HG03565 (cell line): ENCODE measurements at regions not wholly inside any gene's neighbourhood (a gene's known extent, or its start where the extent isn't known, plus 50 kb on each side); places are given as distances from the start of the nearest gene placed in this dataset.

Experiments used
- ATAC-seq: cut with Tn5 transposase; IDR thresholded peaks from one replicate; pipeline ENCODE4 v1.9.1; 2021; ENCODE audit warnings: mild to moderate bottlenecking, moderate library complexity; ENCODE audit not compliant: unreplicated experiment

- ATAC-seq = no peak
Measured at GRCh38 chr14:29265852-29266251, 499.3 kb downstream of the FOXG1 start.

DNA sequence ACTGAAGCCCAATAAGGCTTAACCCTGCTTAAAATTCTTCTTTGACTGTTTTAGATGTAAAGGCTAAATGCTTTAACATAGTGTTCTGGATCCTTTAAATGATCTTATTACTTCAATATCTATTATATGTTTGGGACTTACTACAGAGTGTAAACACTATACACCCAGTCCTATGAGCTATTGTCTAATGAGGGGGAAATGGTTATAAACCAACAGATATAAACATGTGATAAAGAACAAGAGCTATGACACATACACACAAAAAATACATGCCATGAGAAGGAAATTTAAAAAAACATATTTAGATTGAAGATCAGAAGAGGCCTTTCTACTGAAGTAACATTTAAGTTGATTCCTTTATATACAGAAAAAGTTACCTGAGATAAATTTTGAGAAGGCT, 505.1 kb downstream of the FOXG1 start:
- ATAC-seq = no peak

DNA sequence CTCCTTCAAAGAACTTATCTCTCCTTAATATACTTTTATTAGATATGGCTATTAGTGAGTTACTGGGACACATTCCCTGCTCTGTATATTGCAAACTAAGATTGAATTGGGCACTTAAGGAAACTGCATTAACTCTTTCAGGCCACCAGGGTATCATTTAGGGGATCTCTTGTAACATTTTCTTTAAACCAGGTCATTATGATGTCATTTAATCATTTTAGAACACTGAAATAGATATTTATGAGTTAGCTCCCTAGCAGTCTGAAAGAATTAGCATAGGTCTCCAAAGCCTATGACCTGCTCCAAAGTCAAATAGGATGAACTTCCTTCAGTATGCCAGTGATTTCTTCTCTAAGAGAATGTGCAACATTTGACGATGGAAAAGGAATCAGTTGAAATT, 506.9 kb downstream of the FOXG1 start:
- ATAC-seq = no peak

- ATAC-seq = no peak
Measured at GRCh38 chr14:29274890-29275596, 508.5 kb downstream of the FOXG1 start.

DNA sequence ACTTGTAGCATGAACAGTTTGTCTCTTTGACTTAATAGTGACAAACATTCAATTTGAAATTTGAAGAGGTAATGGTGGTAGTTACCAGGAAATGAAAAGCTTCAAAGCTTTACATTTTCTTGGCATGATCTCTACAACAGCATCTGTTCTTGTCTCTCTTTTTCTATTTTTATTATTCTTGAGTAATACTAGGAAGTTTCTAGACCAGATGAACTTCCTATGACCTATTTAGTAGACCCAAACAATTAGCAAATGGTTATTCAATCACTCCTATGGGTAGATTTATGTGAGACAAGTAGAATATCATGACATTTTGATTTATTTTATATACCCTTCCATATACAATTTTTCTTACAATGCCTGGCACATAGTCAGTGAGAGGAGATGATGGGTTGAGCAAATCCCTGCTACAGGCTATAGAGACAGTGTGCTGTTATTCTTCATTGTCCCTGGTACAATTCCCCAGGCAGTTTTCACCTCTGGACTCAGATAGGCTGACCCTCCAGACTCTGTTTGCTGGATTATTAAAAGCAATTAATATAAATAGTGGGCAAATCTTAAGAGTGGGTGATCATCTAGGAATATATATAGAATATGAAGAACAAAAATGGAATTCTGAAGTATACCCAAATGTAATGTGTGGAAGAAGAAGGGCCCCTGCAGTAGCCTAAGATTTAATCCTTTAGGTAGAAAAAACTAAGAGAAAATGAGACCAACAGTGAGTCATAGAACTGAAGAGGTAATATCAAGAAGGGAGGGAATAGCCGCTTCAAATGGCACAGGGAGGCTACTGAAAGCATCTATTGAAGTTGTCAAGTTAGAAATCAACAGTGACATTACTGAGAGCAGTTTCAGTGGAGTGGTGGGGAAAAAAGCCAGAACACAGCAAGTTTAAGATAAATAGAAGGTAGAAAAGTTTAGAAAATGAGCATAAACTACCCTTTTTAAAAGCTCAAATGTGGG, 512.0 kb downstream of the FOXG1 start:
- no peak for ATAC-seq

DNA sequence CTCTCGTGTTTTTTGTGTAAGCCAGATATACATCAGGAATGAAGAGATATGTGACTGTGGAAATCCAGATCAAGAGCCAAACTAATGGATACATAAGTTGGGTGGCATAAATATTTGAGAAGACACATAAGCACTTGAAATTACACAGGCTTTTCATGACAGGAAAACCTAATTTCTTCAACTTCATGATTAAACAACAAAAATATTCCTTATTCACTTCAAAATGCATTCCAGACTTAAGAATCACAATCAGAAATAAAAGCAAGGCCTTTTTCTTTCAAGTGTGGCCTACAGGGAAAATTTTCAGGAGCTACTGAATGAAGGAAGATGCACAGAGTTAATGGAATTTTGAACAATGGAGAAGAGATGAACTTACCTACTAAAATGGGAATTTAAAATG, 515.6 kb downstream of the FOXG1 start:
- no peak for ATAC-seq

DNA sequence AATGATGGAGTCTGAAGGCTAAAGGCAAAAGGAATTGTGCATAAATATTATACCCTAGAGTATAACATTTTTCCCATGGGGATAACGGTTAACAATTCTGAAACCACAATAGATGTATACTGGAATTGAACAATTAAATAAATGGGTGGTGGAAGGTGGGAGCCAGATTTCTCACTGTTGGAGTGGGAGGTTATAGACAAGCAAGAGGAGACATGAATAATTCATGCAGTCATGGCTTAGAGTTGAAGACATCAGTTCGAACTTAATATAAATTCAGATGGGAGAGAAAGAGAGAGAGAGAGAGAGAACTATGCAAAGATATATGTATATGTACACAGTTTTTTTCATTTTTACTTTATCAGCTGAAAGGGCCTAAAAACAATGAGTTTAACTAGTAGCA, 523.9 kb downstream of the FOXG1 start:
- ATAC-seq = no peak

DNA sequence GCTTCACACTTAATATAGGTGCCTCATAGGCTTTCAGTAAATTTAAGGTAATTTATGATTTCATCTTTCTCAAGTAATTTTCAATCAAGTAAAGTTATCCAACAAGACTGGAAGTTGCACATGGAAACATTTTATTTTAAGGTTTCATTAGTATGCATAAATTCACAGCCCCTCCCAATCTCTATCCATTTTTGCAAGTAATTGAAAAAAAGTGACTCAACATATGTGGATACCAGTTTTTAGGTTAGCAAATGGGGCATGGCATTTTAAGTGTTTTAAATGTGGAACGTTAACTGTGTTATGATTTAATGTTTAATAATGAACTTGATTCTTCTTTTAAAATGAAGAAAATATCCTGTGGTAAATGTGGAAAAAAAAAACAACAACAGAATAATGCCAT, 532.8 kb downstream of the FOXG1 start:
- no peak for ATAC-seq

GRCh38 chr14:29301571-29301970, 535.0 kb downstream of the FOXG1 start:
- no peak for ATAC-seq

GRCh38 chr14:29310210-29310609, 543.6 kb downstream of the FOXG1 start:
- ATAC-seq = no peak

DNA sequence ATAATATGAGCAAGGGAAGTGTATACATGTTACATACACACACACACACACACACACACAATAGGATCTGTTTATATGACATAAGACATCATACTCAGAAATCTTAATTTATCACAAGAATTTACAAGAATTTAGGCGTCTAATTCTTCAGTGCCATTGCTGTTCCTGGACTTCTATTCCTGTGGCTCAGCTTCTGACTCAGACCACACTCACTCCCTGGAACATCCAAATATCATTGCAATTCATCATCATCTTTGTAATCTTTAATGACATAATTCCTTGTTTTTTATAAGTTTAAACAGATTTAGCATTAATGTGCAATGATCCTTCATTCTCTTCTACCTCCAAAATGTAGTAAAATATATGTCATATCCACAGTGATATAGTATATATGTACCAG, 544.2 kb downstream of the FOXG1 start:
- no peak for ATAC-seq

DNA sequence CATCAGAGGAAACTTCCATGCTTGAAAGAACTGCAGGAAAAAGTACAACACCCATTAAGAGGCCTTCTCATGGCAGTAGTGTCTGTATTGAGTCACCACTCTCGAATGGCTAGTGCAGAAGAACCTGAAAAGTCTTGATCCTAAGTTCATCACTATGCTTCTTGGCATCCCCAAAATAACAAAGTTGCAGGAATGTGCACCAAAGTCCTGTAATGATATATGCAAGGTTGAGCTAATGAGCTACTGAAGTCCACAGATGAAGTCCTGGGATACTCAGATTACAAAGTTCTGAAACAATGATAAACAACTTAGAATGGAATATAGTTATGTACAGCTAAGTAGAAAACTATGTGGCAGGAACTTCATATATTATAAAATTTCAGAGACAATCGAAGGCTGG, 545.4 kb downstream of the FOXG1 start:
- ATAC-seq = no peak

GRCh38 chr14:29316936-29317335, 550.3 kb downstream of the FOXG1 start:
- ATAC-seq = no peak

DNA sequence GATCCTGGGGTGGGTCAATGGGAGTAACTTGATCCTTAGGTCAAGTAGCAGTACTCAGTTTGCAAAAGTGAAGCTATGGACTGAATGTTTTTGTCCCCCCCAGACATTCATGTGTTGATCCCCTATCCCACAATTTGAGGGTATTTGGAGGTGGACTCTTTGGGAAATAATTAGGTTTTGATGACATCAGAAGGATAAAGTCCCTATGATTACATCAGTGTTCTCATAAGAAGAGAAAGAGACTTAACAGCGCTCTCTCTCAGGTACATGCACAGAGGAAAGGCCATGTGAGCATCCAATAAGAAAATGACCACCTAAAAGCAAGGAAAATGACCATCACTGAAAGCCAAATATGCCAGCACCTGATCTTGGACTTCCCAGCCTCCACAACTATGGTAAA, 550.8 kb downstream of the FOXG1 start:
- no peak for ATAC-seq

DNA sequence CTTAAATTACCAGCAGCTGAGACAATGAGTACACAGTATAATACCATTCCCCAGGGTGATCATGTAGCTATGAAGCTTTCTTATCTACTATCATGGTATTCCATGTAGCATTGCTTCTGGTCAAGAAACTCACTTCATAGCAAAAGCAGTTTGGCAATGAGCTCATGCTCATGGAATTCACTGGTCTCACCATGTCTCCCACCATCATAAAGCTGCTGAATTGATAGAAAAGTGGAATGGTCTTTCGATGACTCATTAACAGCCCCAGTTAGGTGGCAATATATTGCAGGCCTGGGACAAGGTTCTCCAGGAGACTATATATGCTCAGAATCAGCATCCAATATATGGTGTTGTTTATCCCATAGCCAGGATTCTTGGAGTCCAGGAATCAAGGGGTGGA, 553.7 kb downstream of the FOXG1 start:
- ATAC-seq = no peak

DNA sequence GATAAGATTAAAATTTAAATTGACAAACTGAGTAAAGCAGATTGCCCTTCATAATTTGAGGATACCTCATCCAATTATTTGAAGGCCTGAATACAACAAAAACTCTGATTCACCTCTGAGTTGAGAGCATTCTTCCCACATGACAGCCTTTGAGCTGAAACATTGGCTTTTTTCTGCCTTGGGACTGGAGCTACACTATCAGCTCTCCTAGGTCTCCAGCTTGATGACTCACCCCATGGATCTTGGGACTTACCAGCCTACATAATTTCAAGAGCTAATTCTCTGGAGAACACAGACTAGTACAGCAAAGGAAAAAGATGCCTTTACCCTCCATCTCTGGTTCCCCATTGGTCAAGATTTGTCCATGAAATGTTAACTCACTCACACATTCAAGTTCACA, 555.1 kb downstream of the FOXG1 start:
- no peak for ATAC-seq

DNA sequence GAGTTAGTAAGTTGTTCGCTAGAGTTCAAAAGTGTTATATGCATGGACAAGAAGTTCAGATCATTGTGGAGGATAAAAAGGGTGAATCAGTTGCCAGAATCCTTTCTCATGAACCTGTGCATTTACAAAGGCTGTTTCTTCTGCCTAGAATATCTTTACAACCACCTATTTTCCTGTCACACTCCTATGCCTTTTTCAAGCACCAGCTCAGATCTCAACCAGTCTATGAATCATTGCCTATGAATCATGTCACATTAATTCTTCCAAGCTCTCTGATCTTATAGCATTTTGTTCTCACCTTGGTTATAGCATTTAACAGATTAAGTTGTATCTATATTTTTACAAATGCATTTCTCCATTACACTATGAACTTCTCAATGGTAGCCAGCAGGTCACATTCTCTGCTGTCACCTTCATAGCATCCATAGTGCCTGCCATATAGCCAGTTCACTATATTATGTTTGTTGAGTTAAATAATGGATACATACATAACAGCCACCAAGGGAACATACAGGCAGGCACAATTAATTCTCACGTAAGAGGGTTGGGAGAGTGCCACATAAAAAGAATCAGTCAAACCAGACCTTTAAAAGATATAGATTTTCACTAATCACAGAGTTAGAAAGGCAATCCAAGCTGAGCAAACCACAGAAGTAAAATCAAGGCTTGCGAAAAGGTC, 573.0 kb downstream of the FOXG1 start:
- ATAC-seq = no peak

DNA sequence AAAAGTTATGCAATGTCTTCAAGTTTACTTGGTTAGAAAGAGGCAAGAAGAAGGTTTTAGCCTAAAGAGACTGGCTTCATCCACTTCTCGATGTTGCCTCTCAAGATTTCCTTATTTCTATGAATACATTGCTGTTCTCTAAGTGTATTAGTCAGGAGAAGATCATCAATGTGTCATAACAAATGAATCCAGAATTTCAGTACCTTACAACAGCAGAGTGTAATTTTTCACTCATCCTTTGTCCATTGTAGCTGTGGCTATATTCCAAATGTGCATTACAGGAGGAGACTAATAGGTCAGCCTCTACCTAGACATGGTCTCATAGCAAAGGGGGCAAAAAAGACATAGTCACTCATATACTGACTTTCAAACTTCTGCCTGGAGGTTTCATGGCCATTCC, 579.1 kb downstream of the PRKD1 start:
- no peak for ATAC-seq

GRCh38 chr14:29350496-29350895, 577.2 kb downstream of the PRKD1 start:
- ATAC-seq = no peak

- no peak for ATAC-seq
Measured at GRCh38 chr14:29351996-29352705, 575.5 kb downstream of the PRKD1 start.

DNA sequence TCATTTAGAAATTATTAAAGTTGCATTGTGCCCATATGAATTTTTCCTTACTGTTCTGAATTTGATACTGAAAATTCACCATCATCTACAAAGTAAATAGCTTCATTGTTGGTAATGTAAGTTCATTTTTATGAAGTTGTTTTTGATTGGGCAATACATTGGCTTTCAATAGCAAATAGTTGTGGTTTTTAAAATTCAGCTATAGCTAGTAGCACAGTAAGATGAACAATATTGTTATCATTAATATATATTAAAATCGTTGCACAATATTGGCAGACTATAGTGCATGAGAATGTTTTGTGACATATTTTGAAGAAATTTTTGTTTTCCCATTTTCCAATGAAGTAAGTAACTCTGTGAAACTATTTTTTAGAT, 575.0 kb downstream of the PRKD1 start:
- ATAC-seq = no peak
